H1 (cell line): ENCODE measurements at regions not wholly inside any gene's neighbourhood (a gene's known extent, or its start where the extent isn't known, plus 50 kb on each side); places are given as distances from the start of the nearest gene placed in this dataset.

Source experiments
- CTCF ChIA-PET: fragments of 300-600 bp; sonication (Branson Sonifier 250); formaldehyde crosslinking; loops from one replicate; lab custom pipeline; 2021; ENCODE audit not compliant: partially characterized antibody; lab: Charles Lee
- POLR2A ChIA-PET: fragments of 300-600 bp; sonication (Branson Sonifier 250); formaldehyde crosslinking; loops from one replicate; lab custom pipeline; 2021; ENCODE audit warnings: inconsistent platforms; ENCODE audit not compliant: partially characterized antibody; lab: Charles Lee
- DNase-seq, 2 experiments: peaks; one replicate each; pipeline versions ENCODE4 v3.0.0 to v3.0.0-alpha.2; 2010 to 2022; ENCODE audit warnings: low spot score in 2 of 2, low read depth in 1 of 2, mixed read lengths in 1 of 2
- FAIRE-seq: peaks from 2 replicates; lab custom pipeline; 2011; peaks lifted over from hg19 to GRCh38; lab: Jason Lieb, UNC
- H2AFZ ChIP-seq: 2 replicates; pipeline ENCODE4 v1.8.1; 2012; ENCODE audit warnings: low read length, inconsistent platforms
- H2AK5ac ChIP-seq: 2 replicates; pipeline ENCODE4 v1.6.1; 2013; ENCODE audit warnings: low read depth, low read length
- H2BK120ac ChIP-seq: replicated peaks from 2 replicates; pipeline ENCODE3; 2013; ENCODE audit warnings: low read depth, low read length, inconsistent platforms
- H2BK12ac ChIP-seq: 2 replicates; pipeline ENCODE4 v1.6.1; 2013; ENCODE audit warnings: low read depth, low read length
- H2BK15ac ChIP-seq: 2 replicates; pipeline ENCODE4 v1.6.1; 2013; ENCODE audit warnings: low read length
- H2BK20ac ChIP-seq: 2 replicates; pipeline ENCODE4 v1.6.1; 2013; ENCODE audit warnings: low read length
- H2BK5ac ChIP-seq: 2 replicates; pipeline ENCODE4 v1.6.1; 2013; ENCODE audit warnings: low read depth, low read length
- H3K14ac ChIP-seq: 2 replicates; pipeline ENCODE4 v1.6.1; 2013; ENCODE audit warnings: inconsistent platforms; ENCODE audit not compliant: insufficient read length
- H3K18ac ChIP-seq: 2 replicates; pipeline ENCODE4 v1.6.1; 2013; ENCODE audit warnings: low read length; ENCODE audit errors: extremely low read depth
- H3K23ac ChIP-seq: 2 replicates; pipeline ENCODE4 v1.6.1; 2013; ENCODE audit warnings: inconsistent platforms; ENCODE audit not compliant: insufficient read length
- H3K23me2 ChIP-seq: 2 replicates; pipeline ENCODE4 v1.6.1; 2013; ENCODE audit warnings: low read depth, low read length
- H3K27ac ChIP-seq: 2 replicates; pipeline ENCODE4 v1.6.1; 2011; ENCODE audit warnings: low read depth, low read length, inconsistent platforms
- H3K27me3 ChIP-seq, 4 experiments: replicated peaks in 1 of 4; 1 replicate in 1 of 4; 2 replicates in 3 of 4; pipeline versions ENCODE4 v1.6.1 to v1.8.1; 2011 to 2013; ENCODE audit warnings: low read length in 3 of 4, mild to moderate bottlenecking in 3 of 4, inconsistent platforms in 2 of 4, mixed read lengths in 2 of 4, moderate library complexity in 1 of 4; ENCODE audit not compliant: control insufficient read depth in 3 of 4, insufficient read depth in 3 of 4; ENCODE audit errors: extremely low read depth in 1 of 4
- H3K36me3 ChIP-seq, 4 experiments: 2 replicates each; pipeline versions ENCODE4 v1.6.1 to v1.8.1; 2011 to 2013; ENCODE audit warnings: mild to moderate bottlenecking in 4 of 4, low read length in 3 of 4, moderate library complexity in 2 of 4, control low read depth in 1 of 4, inconsistent platforms in 1 of 4; ENCODE audit not compliant: insufficient read depth in 4 of 4, control insufficient read depth in 2 of 4
- H3K4ac ChIP-seq: replicated peaks from 2 replicates; pipeline ENCODE3; 2013; ENCODE audit warnings: low read length, low read depth, mixed read lengths, inconsistent platforms; ENCODE audit not compliant: insufficient read length
- H3K4me1 ChIP-seq, 4 experiments: replicated peaks in 1 of 4; 1 replicate in 1 of 4; 2 replicates in 3 of 4; pipeline versions ENCODE4 v1.6.1 to v1.8.1; 2011 to 2013; ENCODE audit warnings: low read length in 3 of 4, inconsistent platforms in 2 of 4, mixed read lengths in 1 of 4; ENCODE audit not compliant: insufficient read depth in 4 of 4, control insufficient read depth in 3 of 4
- H3K4me2 ChIP-seq, 2 experiments: 2 replicates each; pipeline versions ENCODE4 v1.6.1 to v1.8.1; 2011 to 2013; ENCODE audit warnings: low read depth in 2 of 2, low read length in 2 of 2, control low read depth in 1 of 2, inconsistent platforms in 1 of 2, mild to moderate bottlenecking in 1 of 2; ENCODE audit not compliant: insufficient read depth in 1 of 2
- H3K4me3 ChIP-seq, 4 experiments: fragments of 200-600, 300-600 bp in 1 of 4; sonication (generic), shearing (Covaris generic), sonication (Bioruptor Twin) in 1 of 4; 2 replicates each; pipeline versions ENCODE4 v1.5.1 to v1.8.1; 2011 to 2016; ENCODE audit warnings: low read length in 4 of 4, low read depth in 3 of 4, control low read depth in 2 of 4, inconsistent platforms in 2 of 4, mild to moderate bottlenecking in 2 of 4, mixed read lengths in 1 of 4, moderate library complexity in 1 of 4; ENCODE audit not compliant: insufficient read depth in 2 of 4; ENCODE audit errors: extremely low read depth in 1 of 4
- H3K56ac ChIP-seq: replicated peaks from 2 replicates; pipeline ENCODE3; 2013; ENCODE audit warnings: low read depth, mild to moderate bottlenecking, mixed read lengths, low read length, inconsistent platforms; ENCODE audit not compliant: insufficient read length
- H3K79me1 ChIP-seq: 2 replicates; pipeline ENCODE4 v1.6.1; 2013; ENCODE audit warnings: low read depth, low read length, control low read depth
- H3K79me2 ChIP-seq, 2 experiments: 2 replicates each; pipeline versions ENCODE4 v1.6.1 to v1.8.1; 2012 to 2013; ENCODE audit warnings: low read length in 2 of 2, mild to moderate bottlenecking in 2 of 2, inconsistent platforms in 1 of 2; ENCODE audit not compliant: insufficient read depth in 2 of 2, control insufficient read depth in 1 of 2
- H3K9ac ChIP-seq, 4 experiments: replicated peaks in 1 of 4; 1 replicate in 1 of 4; 2 replicates in 3 of 4; pipeline versions ENCODE4 v1.6.1 to v1.8.1; 2011 to 2013; ENCODE audit warnings: low read depth in 3 of 4, low read length in 3 of 4, control low read depth in 2 of 4, mild to moderate bottlenecking in 2 of 4, moderate library complexity in 2 of 4, inconsistent platforms in 1 of 4; ENCODE audit errors: extremely low read depth in 1 of 4
- H3K9me3 ChIP-seq, 2 experiments: 2 replicates each; pipeline versions ENCODE4 v1.6.1 to v1.8.1; 2012 to 2013; ENCODE audit warnings: mild to moderate bottlenecking in 2 of 2, moderate library complexity in 2 of 2, control low read depth in 1 of 2, inconsistent platforms in 1 of 2, low read depth in 1 of 2, low read length in 1 of 2, mixed read lengths in 1 of 2; ENCODE audit not compliant: insufficient read depth in 2 of 2
- H4K20me1 ChIP-seq, 2 experiments: replicated peaks in 1 of 2; 2 replicates each; pipeline versions ENCODE3 to v1.8.1; 2011 to 2013; ENCODE audit warnings: inconsistent platforms in 2 of 2, low read length in 2 of 2, mild to moderate bottlenecking in 1 of 2; ENCODE audit not compliant: insufficient read depth in 2 of 2, control insufficient read depth in 1 of 2
- H4K5ac ChIP-seq: 2 replicates; pipeline ENCODE4 v1.6.1; 2013; ENCODE audit warnings: low read length, low read depth, mixed read lengths, inconsistent platforms; ENCODE audit not compliant: insufficient read length
- H4K8ac ChIP-seq: 2 replicates; pipeline ENCODE4 v1.8.0; 2013; ENCODE audit warnings: mild to moderate bottlenecking, moderate library complexity, low read length, inconsistent platforms; ENCODE audit not compliant: insufficient read depth; ENCODE audit errors: extremely low read depth
- H4K91ac ChIP-seq: replicated peaks from 2 replicates; pipeline ENCODE3; 2013; ENCODE audit warnings: low read length, mixed read lengths, inconsistent platforms; ENCODE audit not compliant: insufficient read length
- CBX8 ChIP-seq: fragments of 300-800, 300-1000 bp; sonication (generic); IDR thresholded peaks from 2 replicates; pipeline ENCODE4 v1.7.1; 2016; ENCODE audit warnings: low read depth, low read length, borderline replicate concordance
- EZH2 ChIP-seq: fragments of 200-600 bp; sonication (generic); IDR thresholded peaks from 2 replicates; pipeline ENCODE4 v1.7.1; 2012; ENCODE audit warnings: low read depth, mild to moderate bottlenecking, moderate library complexity, low read length, inconsistent platforms; ENCODE audit not compliant: severe bottlenecking
- JUND ChIP-seq: IDR thresholded peaks from 2 replicates; pipeline ENCODE4 v1.6.1; 2011; ENCODE audit warnings: mild to moderate bottlenecking, improper control_type of control experiment, low read length
- RBBP5 ChIP-seq: IDR thresholded peaks from 2 replicates; pipeline ENCODE4 v1.7.1; 2012; ENCODE audit warnings: low read depth, mild to moderate bottlenecking, inconsistent platforms, low read length, moderate library complexity, borderline replicate concordance
- WGBS, 2 experiments: shearing (Covaris generic) in 1 of 2; methylation state at CpG; one replicate each; pipeline versions ENCODE4 v1.1.6 to v1.1.7; 2013 to 2015; ENCODE audit warnings: low lambda C conversion rate in 2 of 2, mixed read lengths in 2 of 2, inconsistent platforms in 1 of 2, low coverage in 1 of 2, missing lambda C conversion rate in 1 of 2; ENCODE audit not compliant: insufficient replicate concordance in 2 of 2, insufficient coverage in 1 of 2, insufficient read length in 1 of 2; ENCODE audit errors: extremely low coverage in 1 of 2, missing lambda C conversion rate in 1 of 2; 5-methylcytosine and 5-hydroxymethylcytosine counted together
- TF ChIP-seq, protein P1 (sequence below), 3 experiments: IDR thresholded peaks; 1 replicate in 2 of 3; 2 replicates in 1 of 3; pipeline versions ENCODE4 v1.5.1 to v1.6.1; 2011; ENCODE audit warnings: low read length in 3 of 3, mild to moderate bottlenecking in 3 of 3, inconsistent platforms in 2 of 3, low read depth in 1 of 3, moderate library complexity in 1 of 3; ENCODE audit not compliant: insufficient read depth in 1 of 3; ENCODE audit errors: control extremely low read depth in 1 of 3

DNA sequence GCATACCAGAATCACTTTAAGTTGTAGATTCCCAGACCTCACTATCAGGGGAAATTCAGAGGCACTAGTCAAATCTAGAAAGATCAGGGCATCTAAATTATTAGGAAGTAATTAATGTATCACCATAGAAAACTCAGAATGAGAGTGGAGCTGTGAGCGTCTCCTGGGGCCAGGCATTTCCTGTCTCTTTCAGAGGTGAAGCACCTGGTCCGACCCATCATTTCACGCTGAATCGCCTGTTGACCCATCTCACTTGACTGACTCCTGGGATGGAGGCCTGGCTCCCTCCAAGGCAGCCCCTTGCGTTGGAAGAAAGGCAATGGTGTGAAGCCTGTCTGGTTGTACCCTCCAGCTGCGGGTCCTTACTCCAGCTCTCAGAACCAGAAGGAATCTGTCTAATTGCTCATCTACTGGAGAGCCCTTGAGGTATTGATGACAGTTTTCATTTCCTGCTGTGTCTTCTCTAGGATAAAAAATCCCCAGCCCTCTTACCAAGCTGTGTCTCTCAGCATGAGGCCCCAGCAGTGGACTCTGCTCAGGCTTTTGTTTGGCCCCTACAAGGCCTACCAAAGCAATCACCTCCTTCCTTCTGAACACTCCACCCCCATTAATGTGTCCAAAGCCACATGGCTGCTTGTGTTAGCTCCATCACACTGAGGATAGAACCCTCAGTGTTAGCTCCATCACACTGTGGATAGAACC lies 93.2 kb upstream of the SYT13 start:
- H3K79me2 ChIP-seq = no peaks in the 10 kb centered on the region
- no peak overlapping the region for H3K14ac ChIP-seq
- no peak overlapping the region for H3K4me3 ChIP-seq
- H2AFZ ChIP-seq = no peak overlapping the region
- H3K27me3 ChIP-seq = no peaks in the 10 kb centered on the region; a peak in 1 of 7 replicates
- H2BK5ac ChIP-seq = no peak overlapping the region
- H3K4me1 ChIP-seq = peaks cover 0 to 2% (median 0%) of the 10 kb centered on the region in 4 experiments; a peak in 2 of 7 replicates
- H3K27ac ChIP-seq = no peak overlapping the region
- H3K36me3 ChIP-seq = no peaks in the 10 kb centered on the region
- no peak overlapping the region for H3K4ac ChIP-seq
- no peaks in the 10 kb centered on the region for H3K23me2 ChIP-seq
- 85% methylated on average over 6 of the region's 6 CpGs; no CpG with 5 or more reads in 1 of the 2 experiments for WGBS, 2 experiments
- no peak overlapping the region for H4K5ac ChIP-seq
- no peak overlapping the region for H4K8ac ChIP-seq
- TF ChIP-seq JUND (no peak), EZH2 (no peak), RBBP5 (no peak), CBX8 (no peak)
- TF ChIP-seq, protein P1, sequence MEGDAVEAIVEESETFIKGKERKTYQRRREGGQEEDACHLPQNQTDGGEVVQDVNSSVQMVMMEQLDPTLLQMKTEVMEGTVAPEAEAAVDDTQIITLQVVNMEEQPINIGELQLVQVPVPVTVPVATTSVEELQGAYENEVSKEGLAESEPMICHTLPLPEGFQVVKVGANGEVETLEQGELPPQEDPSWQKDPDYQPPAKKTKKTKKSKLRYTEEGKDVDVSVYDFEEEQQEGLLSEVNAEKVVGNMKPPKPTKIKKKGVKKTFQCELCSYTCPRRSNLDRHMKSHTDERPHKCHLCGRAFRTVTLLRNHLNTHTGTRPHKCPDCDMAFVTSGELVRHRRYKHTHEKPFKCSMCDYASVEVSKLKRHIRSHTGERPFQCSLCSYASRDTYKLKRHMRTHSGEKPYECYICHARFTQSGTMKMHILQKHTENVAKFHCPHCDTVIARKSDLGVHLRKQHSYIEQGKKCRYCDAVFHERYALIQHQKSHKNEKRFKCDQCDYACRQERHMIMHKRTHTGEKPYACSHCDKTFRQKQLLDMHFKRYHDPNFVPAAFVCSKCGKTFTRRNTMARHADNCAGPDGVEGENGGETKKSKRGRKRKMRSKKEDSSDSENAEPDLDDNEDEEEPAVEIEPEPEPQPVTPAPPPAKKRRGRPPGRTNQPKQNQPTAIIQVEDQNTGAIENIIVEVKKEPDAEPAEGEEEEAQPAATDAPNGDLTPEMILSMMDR (IDR thresholded peaks at IDR 0.05; ENCODE audit: control extremely low read depth in 1 of 3, insufficient read depth in 1 of 3, low read depth in 1 of 3, low read length in 3 of 3) = no peak
- H2BK120ac ChIP-seq = no peak overlapping the region
- H4K20me1 ChIP-seq = no peaks in the 10 kb centered on the region
- FAIRE-seq = no peak
- no peak overlapping the region for H2BK12ac ChIP-seq
- no peak overlapping the region for H2AK5ac ChIP-seq
- H3K18ac ChIP-seq = no peak overlapping the region
- H3K23ac ChIP-seq = no peak overlapping the region
- H2BK15ac ChIP-seq = 0 out of 2 replicates have a peak overlapping the region, but pooled peaks have one; percentile 61
- no peaks in the 10 kb centered on the region for H3K9me3 ChIP-seq
- H3K9ac ChIP-seq = no peak overlapping the region
- H4K91ac ChIP-seq = no peak overlapping the region
- no peak overlapping the region for H3K4me2 ChIP-seq
- H3K79me1 ChIP-seq = no peaks in the 10 kb centered on the region
- ChIA-PET POLR2A (no interaction called here), CTCF (interaction anchor here (0.9 to 2.4 kb wide), 4 partner anchors 8 to 392 kb away, joined by 3 to 10 read pairs (median 4); no protein-coding TSS in a partner anchor)
- H3K56ac ChIP-seq = no peak overlapping the region
- no peak for DNase-seq
- no peak overlapping the region for H2BK20ac ChIP-seq
